Adrenal gland (tissue), 9 donors: ENCODE measurements at regions not wholly inside any gene's neighbourhood (a gene's known extent, or its start where the extent isn't known, plus 50 kb on each side); places are given as distances from the start of the nearest gene placed in this dataset.
A peak's percentile ranks its signal among the peaks of the same experiment; 100 is the strongest.

Experiments used
- DNase-seq, 7 donors: peaks; one replicate each; pipeline ENCODE4 v3.0.0-alpha.2; 2019 to 2020
- H3K27ac ChIP-seq, 5 donors: fragments of 200-600 bp; sonication (generic) in 4 of 5; 1 replicate in 3 of 5; 2 replicates in 2 of 5; pipeline versions ENCODE4 v1.5.1 to v1.8.0; 2016 to 2020; ENCODE audit warnings: mild to moderate bottlenecking in 1 of 5
- H3K27me3 ChIP-seq: fragments of 200-600 bp; 2 replicates; pipeline ENCODE4 v1.8.0; 2021
- H3K36me3 ChIP-seq, 2 donors: fragments of 200-600 bp; replicated peaks in 1 of 2; 1 replicate in 1 of 2; 2 replicates in 1 of 2; pipeline versions ENCODE4 v1.5.1 to v1.8.0; 2018 to 2022
- H3K4me1 ChIP-seq, 2 donors: fragments of 200-600 bp; replicated peaks in 1 of 2; 1 replicate in 1 of 2; 2 replicates in 1 of 2; pipeline versions ENCODE4 v1.5.1 to v1.8.0; 2018 to 2021
- H3K4me3 ChIP-seq, 4 donors: fragments of 200-600 bp; sonication (generic) in 3 of 4; one replicate each; pipeline ENCODE4 v1.5.1; 2016 to 2018
- H3K9me3 ChIP-seq, 3 donors: fragments of 200-600 bp; sonication (generic) in 1 of 3; replicated peaks in 1 of 3; 1 replicate in 2 of 3; 2 replicates in 1 of 3; pipeline versions ENCODE4 v1.5.1 to v1.8.0; 2016 to 2021
- POLR2A ChIP-seq, 2 donors: fragments of 450-650 bp; IDR thresholded peaks; one replicate each; pipeline ENCODE4 v1.6.1; 2017; ENCODE audit warnings: antibody characterized with exemption in 2 of 2, mild to moderate bottlenecking in 2 of 2, moderate library complexity in 1 of 2
- WGBS, 4 donors: extraction: QIAGEN DNeasy Blood & Tissue Kit in 2 of 4; methylation state at CpG; one replicate each; pipeline versions ENCODE4 v1.1.5 to v1.1.7; 2013 to 2017; 5-methylcytosine and 5-hydroxymethylcytosine counted together
- intact Hi-C, 2 donors: fragments of 100-400 bp; cut with DNase I; formaldehyde crosslinking; loops; one replicate each; pipeline versions ENCODE4 v1.14.1 to v1.15.0; 2022 to 2023
- TF ChIP-seq, protein P1 (sequence below), 6 experiments: fragments of 450-650 bp in 4 of 6; fragments of 200-600 bp in 2 of 6; sonication (generic) in 1 of 6; IDR thresholded peaks; 1 replicate in 5 of 6; 2 replicates in 1 of 6; pipeline versions ENCODE4 v1.5.1 to v1.8.0; 2016 to 2021; ENCODE audit warnings: antibody characterized with exemption in 6 of 6, mild to moderate bottlenecking in 2 of 6, moderate library complexity in 1 of 6
- donor health status: healthy with polysubstance abuse.
- donor health status: Bipolar disorder and iron deficiency.
- donor health status: DM: yes; HTN: yes; CAD: no.
- donor health status: DM: no; HTN: no; CAD: no.
- donor health status: DM: no; HTN: no; CAD: no.

DNA sequence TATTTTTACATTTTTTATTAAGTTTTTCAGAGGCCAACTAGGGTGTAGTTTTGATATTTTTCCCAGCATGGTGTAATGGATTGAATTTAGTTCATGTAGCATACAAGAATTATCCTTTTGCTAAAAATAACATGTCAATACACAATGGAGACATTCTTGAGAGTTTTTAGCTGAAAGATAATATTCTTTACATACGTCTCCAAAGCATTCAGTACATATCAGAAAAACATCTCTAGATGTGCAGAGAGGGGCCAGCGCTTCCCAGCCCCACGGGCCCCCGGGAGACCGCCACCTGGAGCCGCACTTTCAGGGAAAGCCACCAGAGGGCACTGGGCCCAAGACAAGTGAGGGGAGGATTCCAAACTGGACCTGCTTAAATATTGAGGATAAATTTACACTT lies 499.4 kb downstream of the GALR1 start:
- intact Hi-C loops: no loop called here
- Histone ChIP-seq H3K9me3 (no peaks in the 10 kb centered on the region), H3K27ac (no peak overlapping the region), H3K36me3 (no peaks in the 10 kb centered on the region), H3K27me3 (no peaks in the 10 kb centered on the region), H3K4me1 (no peaks in the 10 kb centered on the region), H3K4me3 (no peak overlapping the region)
- TF ChIP-seq POLR2A (IDR thresholded peaks at IDR 0.05): no peak
- TF ChIP-seq, protein P1, sequence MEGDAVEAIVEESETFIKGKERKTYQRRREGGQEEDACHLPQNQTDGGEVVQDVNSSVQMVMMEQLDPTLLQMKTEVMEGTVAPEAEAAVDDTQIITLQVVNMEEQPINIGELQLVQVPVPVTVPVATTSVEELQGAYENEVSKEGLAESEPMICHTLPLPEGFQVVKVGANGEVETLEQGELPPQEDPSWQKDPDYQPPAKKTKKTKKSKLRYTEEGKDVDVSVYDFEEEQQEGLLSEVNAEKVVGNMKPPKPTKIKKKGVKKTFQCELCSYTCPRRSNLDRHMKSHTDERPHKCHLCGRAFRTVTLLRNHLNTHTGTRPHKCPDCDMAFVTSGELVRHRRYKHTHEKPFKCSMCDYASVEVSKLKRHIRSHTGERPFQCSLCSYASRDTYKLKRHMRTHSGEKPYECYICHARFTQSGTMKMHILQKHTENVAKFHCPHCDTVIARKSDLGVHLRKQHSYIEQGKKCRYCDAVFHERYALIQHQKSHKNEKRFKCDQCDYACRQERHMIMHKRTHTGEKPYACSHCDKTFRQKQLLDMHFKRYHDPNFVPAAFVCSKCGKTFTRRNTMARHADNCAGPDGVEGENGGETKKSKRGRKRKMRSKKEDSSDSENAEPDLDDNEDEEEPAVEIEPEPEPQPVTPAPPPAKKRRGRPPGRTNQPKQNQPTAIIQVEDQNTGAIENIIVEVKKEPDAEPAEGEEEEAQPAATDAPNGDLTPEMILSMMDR (IDR thresholded peaks at IDR 0.05): peak in 2 of 6 experiments; percentile 18 to 36
- DNase-seq: no peak
- 21 to 39% (median 25%) methylated on average over 6 of the region's 6 CpGs for WGBS, 4 donors

DNA sequence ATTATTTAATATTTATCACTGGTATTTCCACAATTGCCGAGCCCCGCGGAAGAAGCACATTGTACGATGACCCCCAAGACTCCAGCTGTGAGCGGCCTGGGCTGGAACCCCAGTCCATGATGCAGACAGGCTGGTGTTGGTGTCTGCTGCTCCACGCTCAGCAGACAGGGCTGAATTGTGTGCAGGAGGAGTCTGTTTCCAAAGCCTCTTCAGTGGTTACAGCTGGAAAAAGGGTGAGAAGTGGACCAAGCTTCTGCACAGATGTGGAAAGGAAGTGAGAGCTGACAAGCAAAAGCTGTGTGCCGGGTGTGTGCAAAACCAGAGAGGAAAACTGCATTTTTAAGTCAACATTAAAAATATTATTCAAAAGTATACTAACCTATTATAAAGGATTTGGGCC lies 500.4 kb downstream of the GALR1 start:
- Histone ChIP-seq H3K27ac (no peak overlapping the region), H3K27me3 (no peaks in the 10 kb centered on the region), H3K4me3 (no peak overlapping the region), H3K4me1 (no peaks in the 10 kb centered on the region), H3K36me3 (no peaks in the 10 kb centered on the region), H3K9me3 (no peaks in the 10 kb centered on the region)
- 82 to 88% (median 84%) methylated on average over 7 of the region's 7 CpGs for WGBS, 4 donors
- TF ChIP-seq, protein P1 (IDR thresholded peaks at IDR 0.05): no peak
- no peak for TF ChIP-seq POLR2A (IDR thresholded peaks at IDR 0.05)
- intact Hi-C loops: no loop called here
- no peak for DNase-seq

DNA sequence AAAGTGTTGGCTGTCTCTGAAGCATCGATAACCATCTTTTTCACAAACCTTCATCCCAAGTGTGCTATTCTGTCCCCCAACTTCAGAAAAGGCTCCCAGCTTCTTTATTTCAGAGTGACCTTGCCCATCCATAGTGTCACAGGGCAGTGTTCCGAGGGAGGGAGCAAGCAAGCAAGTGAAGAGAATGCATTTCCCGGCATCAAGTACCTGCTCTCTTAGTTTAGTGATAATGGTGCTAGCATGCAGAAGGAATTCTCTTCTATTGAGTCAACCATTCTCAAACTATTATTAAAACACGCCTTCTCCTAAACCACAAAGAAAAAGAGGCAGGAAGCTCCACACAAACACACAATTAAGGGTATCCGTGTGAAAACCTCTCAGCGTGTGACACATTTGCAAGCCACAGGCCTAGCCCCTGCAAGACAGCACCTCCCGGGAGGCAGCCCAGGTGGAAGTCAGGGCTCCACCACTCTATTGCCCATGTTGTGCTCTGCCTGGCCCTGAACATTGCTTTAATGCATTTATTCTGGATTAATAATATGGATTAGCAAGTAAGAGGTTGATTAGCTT lies 504.9 kb downstream of the GALR1 start:
- 41 to 48% (median 45%) methylated on average over 7 of the region's 7 CpGs for WGBS, 4 donors
- DNase-seq: no peak
- no peak overlapping the region for H3K4me3 ChIP-seq
- no peaks in the 10 kb centered on the region for H3K36me3 ChIP-seq
- no peak overlapping the region for H3K27ac ChIP-seq
- H3K27me3 ChIP-seq: no peaks in the 10 kb centered on the region
- no peaks in the 10 kb centered on the region for H3K9me3 ChIP-seq
- no peaks in the 10 kb centered on the region for H3K4me1 ChIP-seq
- no peak for TF ChIP-seq POLR2A (IDR thresholded peaks at IDR 0.05)
- TF ChIP-seq, protein P1 (IDR thresholded peaks at IDR 0.05): no peak
- intact Hi-C loops: no loop called here

DNA sequence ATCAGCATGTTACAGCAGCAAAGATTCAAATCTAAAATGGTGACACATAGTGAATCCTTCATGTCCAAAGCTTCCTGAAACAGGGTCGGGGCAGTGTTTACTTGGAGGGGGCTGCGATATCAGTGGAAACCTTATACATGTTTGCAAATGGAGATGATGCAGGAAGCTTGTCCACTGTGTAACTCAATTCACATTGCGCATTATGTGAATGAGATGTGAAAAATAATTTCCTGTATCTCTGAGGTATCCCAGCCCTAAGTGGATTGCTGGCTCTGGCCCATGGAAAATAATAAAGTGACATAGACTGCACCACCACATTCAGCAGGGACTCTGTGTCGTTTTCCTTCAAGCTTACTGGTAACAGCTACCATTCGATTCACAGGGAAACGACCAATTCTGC lies 505.5 kb downstream of the GALR1 start:
- Histone ChIP-seq H3K9me3 (no peaks in the 10 kb centered on the region), H3K36me3 (no peaks in the 10 kb centered on the region), H3K27me3 (no peaks in the 10 kb centered on the region), H3K4me1 (no peaks in the 10 kb centered on the region), H3K27ac (no peak overlapping the region), H3K4me3 (no peak overlapping the region)
- intact Hi-C loops: no loop called here
- TF ChIP-seq, protein P1 (IDR thresholded peaks at IDR 0.05): no peak
- no peak for TF ChIP-seq POLR2A (IDR thresholded peaks at IDR 0.05)
- no peak for DNase-seq
- 49 to 67% (median 64%) methylated on average over 6 of the region's 6 CpGs for WGBS, 4 donors
